ENCODE measurements at regions not wholly inside any gene's neighbourhood (a gene's known extent, or its start where the extent isn't known, plus 50 kb on each side); places are given as distances from the start of the nearest gene placed in this dataset.

- no peak for DNase-seq
These were observed 219.6 kb downstream of the DMRT2 start for GRCh38 chr9:1269533-1270315.

GRCh38 chr9:1271367-1271766 is 221.2 kb downstream of the DMRT2 start:
- DNase-seq, result no peak

GRCh38 chr9:1271786-1272185 is 221.6 kb downstream of the DMRT2 start:
- DNase-seq, result no peak

- no peak for DNase-seq
These were observed 222.3 kb downstream of the DMRT2 start for GRCh38 chr9:1272488-1272887.

- DNase-seq, result no peak
These were observed 223.7 kb downstream of the DMRT2 start for GRCh38 chr9:1273859-1274258.

- no peak for DNase-seq
These were observed 224.2 kb downstream of the DMRT2 start for GRCh38 chr9:1274334-1274733.

GRCh38 chr9:1276474-1276873 is 226.3 kb downstream of the DMRT2 start:
- no peak for DNase-seq

- no peak for DNase-seq
These were observed 234.6 kb downstream of the DMRT2 start for GRCh38 chr9:1284727-1285126.

- DNase-seq, result no peak
These were observed 235.4 kb downstream of the DMRT2 start for GRCh38 chr9:1285526-1285925.

GRCh38 chr9:1292384-1292783 is 242.2 kb downstream of the DMRT2 start:
- no peak for DNase-seq

GRCh38 chr9:1294641-1295258 is 244.6 kb downstream of the DMRT2 start:
- no peak for DNase-seq

GRCh38 chr9:1296331-1296730 is 246.2 kb downstream of the DMRT2 start:
- no peak for DNase-seq

GRCh38 chr9:1298046-1298445 is 247.9 kb downstream of the DMRT2 start:
- no peak for DNase-seq

- DNase-seq, result no peak
These were observed 250.8 kb downstream of the DMRT2 start for GRCh38 chr9:1300941-1301340.

- DNase-seq, result no peak
These were observed 253.8 kb downstream of the DMRT2 start for GRCh38 chr9:1303932-1304331.

GRCh38 chr9:1311462-1312042 is 261.4 kb downstream of the DMRT2 start:
- DNase-seq, result no peak

- DNase-seq, result no peak
These were observed 269.3 kb downstream of the DMRT2 start for GRCh38 chr9:1319436-1319835.

GRCh38 chr9:1320051-1320557 is 269.9 kb downstream of the DMRT2 start:
- no peak for DNase-seq

GRCh38 chr9:1320607-1321195 is 270.5 kb downstream of the DMRT2 start:
- DNase-seq, result no peak

GRCh38 chr9:1327467-1327866 is 277.3 kb downstream of the DMRT2 start:
- no peak for DNase-seq

GRCh38 chr9:1328341-1328740 is 278.2 kb downstream of the DMRT2 start:
- no peak for DNase-seq

GRCh38 chr9:1331546-1332038 is 281.4 kb downstream of the DMRT2 start:
- DNase-seq, result no peak

- no peak for DNase-seq
These were observed 282.0 kb downstream of the DMRT2 start for GRCh38 chr9:1332156-1332555.
